ENCODE measurements at regions not wholly inside any gene's neighbourhood (a gene's known extent, or its start where the extent isn't known, plus 50 kb on each side); places are given as distances from the start of the nearest gene placed in this dataset.

GRCh38 chr1:87866416-87866815, 537.7 kb downstream of the LMO4 start:
- H3K36me3 Mint-ChIP-seq, result no peaks in the 10 kb centered on the region
- peaks cover 9% of the 10 kb centered on the region for H3K4me1 Mint-ChIP-seq

DNA sequence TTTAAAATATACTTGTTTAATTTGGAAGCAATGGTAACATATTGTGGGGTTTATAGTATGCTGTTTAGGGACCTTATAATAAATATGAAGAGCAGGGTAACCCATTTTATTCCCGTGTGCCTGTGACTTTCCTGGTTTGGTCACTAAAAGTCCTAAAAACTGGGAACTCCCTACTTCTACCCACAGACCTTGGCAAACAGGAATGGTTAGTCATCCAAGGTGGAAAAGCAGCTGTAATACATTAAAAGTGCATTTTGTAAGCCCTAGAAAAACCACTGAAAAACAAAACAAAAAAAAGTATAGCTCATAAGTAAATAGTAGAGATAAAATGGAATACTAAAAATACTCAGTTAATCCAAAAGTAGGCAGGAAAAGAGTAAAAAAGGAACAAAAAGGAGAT, 538.9 kb downstream of the LMO4 start:
- DNase-seq (no peak), ATAC-seq (ENCODE audit: low read depth) (no peak)
- Mint-ChIP-seq H3K9me3 (peaks cover 6% of the 10 kb centered on the region), H3K27me3 (peaks cover 6% of the 10 kb centered on the region), H3K27ac (no peak overlapping the region), H3K4me1 (peaks cover 9% of the 10 kb centered on the region), H3K36me3 (no peaks in the 10 kb centered on the region), H3K4me3 (no peak overlapping the region)
- POLR2A ChIA-PET, result no interaction called here

More at GRCh38 chr1:87866416-87866815, 537.7 kb downstream of the LMO4 start:
- Mint-ChIP-seq H3K27ac (no peak overlapping the region), H3K4me3 (no peak overlapping the region), H3K9me3 (peaks cover 6% of the 10 kb centered on the region), H3K27me3 (peaks cover 6% of the 10 kb centered on the region)
- POLR2A ChIA-PET, result no interaction called here
- DNase-seq (no peak), ATAC-seq (ENCODE audit: low read depth) (no peak)

- no peak overlapping the region for H3K4me3 Mint-ChIP-seq
- peaks cover 6% of the 10 kb centered on the region for H3K27me3 Mint-ChIP-seq
- H3K36me3 Mint-ChIP-seq, result no peaks in the 10 kb centered on the region
- H3K9me3 Mint-ChIP-seq, result peaks cover 6% of the 10 kb centered on the region
- ATAC-seq (ENCODE audit: low read depth), result no peak
- H3K4me1 Mint-ChIP-seq, result peaks cover 6% of the 10 kb centered on the region
- POLR2A ChIA-PET, result no interaction called here
- H3K27ac Mint-ChIP-seq, result no peak overlapping the region
- DNase-seq, result no peak
Measured at GRCh38 chr1:87869567-87869966, 540.9 kb downstream of the LMO4 start.

DNA sequence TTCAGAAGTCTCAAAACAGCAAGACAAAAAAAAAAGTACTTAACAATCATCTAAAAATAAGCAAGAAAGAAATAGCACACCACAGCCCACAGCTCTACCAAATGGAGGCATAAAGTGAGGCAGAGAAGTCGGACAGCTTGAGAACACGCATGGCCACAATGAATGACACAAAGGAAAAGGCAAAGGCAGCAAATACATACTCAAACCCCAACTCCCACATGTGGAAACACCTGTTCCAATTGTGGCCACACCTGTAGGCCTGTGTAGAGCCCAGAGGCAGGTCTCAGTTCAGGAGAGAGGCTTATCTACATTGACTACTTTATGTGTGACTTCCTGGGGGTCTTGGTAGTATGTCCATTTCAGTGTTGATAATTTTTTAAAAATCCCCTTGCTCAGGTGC, 543.5 kb downstream of the LMO4 start:
- H3K27me3 Mint-ChIP-seq, result peaks cover 3% of the 10 kb centered on the region
- H3K27ac Mint-ChIP-seq, result no peak overlapping the region
- no peak for ATAC-seq (ENCODE audit: low read depth)
- no peaks in the 10 kb centered on the region for H3K36me3 Mint-ChIP-seq
- H3K4me3 Mint-ChIP-seq, result no peak overlapping the region
- POLR2A ChIA-PET, result no interaction called here
- H3K9me3 Mint-ChIP-seq, result peaks cover under 1% of the 10 kb centered on the region
- DNase-seq, result no peak
- H3K4me1 Mint-ChIP-seq, result peaks cover 2% of the 10 kb centered on the region

- H3K27me3 Mint-ChIP-seq, result peaks cover under 1% of the 10 kb centered on the region
- peaks cover 2% of the 10 kb centered on the region for H3K4me1 Mint-ChIP-seq
- H3K36me3 Mint-ChIP-seq, result no peaks in the 10 kb centered on the region
- no peaks in the 10 kb centered on the region for H3K9me3 Mint-ChIP-seq
- no peak overlapping the region for H3K27ac Mint-ChIP-seq
- DNase-seq (no peak), ATAC-seq (ENCODE audit: low read depth) (no peak)
- POLR2A ChIA-PET, result no interaction called here
- no peak overlapping the region for H3K4me3 Mint-ChIP-seq
Measured at GRCh38 chr1:87872692-87873091, 544.0 kb downstream of the LMO4 start.

- POLR2A ChIA-PET, result no interaction called here
- H3K27ac Mint-ChIP-seq, result no peak overlapping the region
- DNase-seq (no peak), ATAC-seq (ENCODE audit: low read depth) (no peak)
- no peaks in the 10 kb centered on the region for H3K4me1 Mint-ChIP-seq
- H3K9me3 Mint-ChIP-seq, result no peaks in the 10 kb centered on the region
- H3K36me3 Mint-ChIP-seq, result no peaks in the 10 kb centered on the region
- no peak overlapping the region for H3K4me3 Mint-ChIP-seq
- H3K27me3 Mint-ChIP-seq, result peaks cover 8% of the 10 kb centered on the region
Measured at GRCh38 chr1:87878873-87879272, 550.2 kb downstream of the LMO4 start.

DNA sequence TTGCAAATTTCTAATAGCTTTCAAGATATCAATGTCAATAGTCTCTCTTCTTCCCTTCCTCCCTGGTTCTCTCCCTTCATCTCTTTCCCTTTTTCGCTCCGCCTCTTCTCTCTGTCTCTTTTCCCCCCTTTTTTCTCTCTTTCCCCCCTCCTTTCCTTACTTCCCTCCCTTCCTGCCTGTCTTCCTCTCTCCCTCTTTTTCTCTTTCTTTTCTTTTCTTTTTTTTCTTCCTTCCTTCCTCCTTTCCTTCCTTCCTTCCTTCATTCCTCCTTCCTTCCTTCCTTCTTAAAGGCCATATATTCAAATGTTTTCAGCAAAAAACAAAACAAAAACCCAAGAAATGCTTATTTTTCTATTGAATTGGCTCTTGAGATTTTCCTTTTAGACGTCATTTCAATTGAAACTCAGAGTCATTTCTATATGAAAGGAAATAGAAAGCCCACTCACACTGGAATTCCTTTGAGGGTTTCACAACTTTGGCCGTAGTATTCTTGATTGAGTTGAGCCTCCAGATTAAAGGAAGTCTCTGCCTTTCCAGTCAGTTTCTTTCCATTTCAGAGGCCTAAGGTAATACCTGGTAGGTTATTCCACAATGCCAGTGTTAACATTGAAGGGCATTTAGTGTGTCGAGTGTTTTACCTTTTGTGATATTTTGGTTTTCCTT, 551.5 kb downstream of the LMO4 start:
- Mint-ChIP-seq H3K4me3 (no peak overlapping the region), H3K9me3 (no peaks in the 10 kb centered on the region)

DNA sequence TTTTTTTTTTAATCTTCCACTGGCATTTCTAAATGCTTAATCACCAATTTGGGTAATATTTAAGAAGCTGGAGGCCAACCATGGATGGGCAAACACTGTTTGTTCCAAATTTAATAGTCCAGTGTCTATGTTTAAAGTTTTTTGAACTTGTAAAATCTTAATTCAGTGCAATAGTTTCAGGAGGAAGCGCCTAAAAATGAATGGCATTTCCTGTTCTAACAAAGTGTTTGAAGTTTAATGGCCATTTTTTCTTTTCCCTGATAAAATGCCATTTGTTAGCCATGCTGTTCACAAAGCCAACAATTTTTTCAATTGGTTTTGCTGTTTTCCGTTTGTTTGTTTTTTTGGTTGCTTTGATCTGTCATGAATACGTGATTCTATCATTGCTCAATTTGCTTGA, 552.1 kb downstream of the LMO4 start:
- DNase-seq (no peak), ATAC-seq (ENCODE audit: low read depth) (no peak)
- POLR2A ChIA-PET, result no interaction called here
- no peaks in the 10 kb centered on the region for H3K9me3 Mint-ChIP-seq
- H3K27ac Mint-ChIP-seq, result no peak overlapping the region
- no peaks in the 10 kb centered on the region for H3K4me1 Mint-ChIP-seq
- H3K36me3 Mint-ChIP-seq, result no peaks in the 10 kb centered on the region
- H3K4me3 Mint-ChIP-seq, result no peak overlapping the region
- peaks cover 8% of the 10 kb centered on the region for H3K27me3 Mint-ChIP-seq

More for the DNA sequence above, 551.5 kb downstream of the LMO4 start:
- Mint-ChIP-seq H3K27me3 (peaks cover 8% of the 10 kb centered on the region), H3K27ac (no peak overlapping the region), H3K36me3 (no peaks in the 10 kb centered on the region), H3K4me1 (no peaks in the 10 kb centered on the region)
- POLR2A ChIA-PET, result no interaction called here
- no peak for ATAC-seq (ENCODE audit: low read depth)
- DNase-seq, result no peak

DNA sequence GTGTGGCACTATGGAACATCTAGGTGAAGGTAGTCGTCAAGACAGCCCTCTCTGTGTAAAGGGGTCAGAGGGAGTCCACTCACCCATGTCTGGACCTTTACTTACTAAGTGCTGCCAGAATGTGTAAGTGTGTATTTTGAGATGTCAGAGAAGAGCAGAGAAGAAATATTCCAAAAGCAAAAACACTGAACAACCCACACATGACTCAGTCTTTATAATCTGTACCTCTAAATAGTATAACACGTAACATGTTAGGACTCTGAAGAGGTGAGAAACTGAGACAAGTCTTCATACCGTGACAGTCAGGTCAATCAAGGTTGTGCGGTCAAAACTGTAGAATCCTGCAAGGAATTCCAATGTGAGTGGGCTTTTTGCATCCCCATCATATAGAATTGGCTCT, 555.2 kb downstream of the LMO4 start:
- Mint-ChIP-seq H3K36me3 (no peaks in the 10 kb centered on the region), H3K9me3 (no peaks in the 10 kb centered on the region), H3K4me1 (no peaks in the 10 kb centered on the region), H3K27me3 (peaks cover 8% of the 10 kb centered on the region), H3K4me3 (no peak overlapping the region), H3K27ac (no peak overlapping the region)
- ATAC-seq (ENCODE audit: low read depth), result no peak
- DNase-seq, result no peak
- POLR2A ChIA-PET, result no interaction called here

GRCh38 chr1:87884581-87884980, 555.9 kb downstream of the LMO4 start:
- no peak overlapping the region for H3K27ac Mint-ChIP-seq
- POLR2A ChIA-PET, result no interaction called here

DNA sequence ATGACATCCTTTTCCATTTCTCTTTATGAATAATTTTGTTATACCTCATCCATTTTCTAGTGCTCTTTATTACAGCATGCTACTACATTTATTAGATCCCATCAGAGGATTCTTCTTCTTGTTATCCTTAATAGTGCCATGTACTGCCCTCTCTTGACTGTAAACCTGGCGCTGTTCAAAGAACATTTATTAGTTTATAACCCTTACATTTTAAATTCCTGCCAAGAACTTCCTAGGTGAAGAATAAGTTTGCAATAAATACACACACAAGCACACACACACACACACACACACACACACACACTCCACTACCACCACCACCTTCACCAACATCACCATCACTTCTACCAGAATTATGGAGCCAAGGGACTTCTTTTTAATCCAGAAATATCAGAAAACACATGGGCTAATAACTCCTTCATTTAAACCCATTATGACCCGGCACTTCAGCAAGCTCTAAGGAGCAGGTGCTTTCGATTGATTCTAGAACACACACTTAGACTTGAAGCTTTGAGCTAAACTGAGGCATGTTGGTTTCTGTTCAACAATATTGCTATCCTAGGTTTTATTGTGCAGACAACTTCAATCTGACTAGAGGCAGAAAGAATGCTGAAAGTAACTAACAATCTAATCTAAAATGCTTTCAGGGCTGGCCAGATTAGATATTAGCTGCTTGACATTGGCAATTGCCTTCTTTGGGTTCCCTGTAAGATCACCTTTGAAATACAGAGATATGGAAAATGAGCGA, 556.8 kb downstream of the LMO4 start:
- Mint-ChIP-seq H3K27me3 (peaks cover 3% of the 10 kb centered on the region), H3K9me3 (no peaks in the 10 kb centered on the region), H3K4me1 (no peaks in the 10 kb centered on the region), H3K36me3 (no peaks in the 10 kb centered on the region), H3K4me3 (no peak overlapping the region), H3K27ac (no peak overlapping the region)
- ATAC-seq (ENCODE audit: low read depth) (no peak), DNase-seq (no peak)
- POLR2A ChIA-PET, result no interaction called here

More at GRCh38 chr1:87884581-87884980, 555.9 kb downstream of the LMO4 start:
- peaks cover 8% of the 10 kb centered on the region for H3K27me3 Mint-ChIP-seq
- H3K36me3 Mint-ChIP-seq, result no peaks in the 10 kb centered on the region
- no peaks in the 10 kb centered on the region for H3K4me1 Mint-ChIP-seq
- H3K9me3 Mint-ChIP-seq, result no peaks in the 10 kb centered on the region
- no peak for ATAC-seq (ENCODE audit: low read depth)
- DNase-seq, result no peak
- no peak overlapping the region for H3K4me3 Mint-ChIP-seq

- no peak overlapping the region for H3K4me3 Mint-ChIP-seq
- no peaks in the 10 kb centered on the region for H3K4me1 Mint-ChIP-seq
- peaks cover 2% of the 10 kb centered on the region for H3K27me3 Mint-ChIP-seq
- DNase-seq, result no peak
- no peaks in the 10 kb centered on the region for H3K36me3 Mint-ChIP-seq
- ATAC-seq (ENCODE audit: low read depth), result no peak
- H3K9me3 Mint-ChIP-seq, result no peaks in the 10 kb centered on the region
- H3K27ac Mint-ChIP-seq, result no peak overlapping the region
- POLR2A ChIA-PET, result no interaction called here
Measured at GRCh38 chr1:87887100-87887499, 558.4 kb downstream of the LMO4 start.

DNA sequence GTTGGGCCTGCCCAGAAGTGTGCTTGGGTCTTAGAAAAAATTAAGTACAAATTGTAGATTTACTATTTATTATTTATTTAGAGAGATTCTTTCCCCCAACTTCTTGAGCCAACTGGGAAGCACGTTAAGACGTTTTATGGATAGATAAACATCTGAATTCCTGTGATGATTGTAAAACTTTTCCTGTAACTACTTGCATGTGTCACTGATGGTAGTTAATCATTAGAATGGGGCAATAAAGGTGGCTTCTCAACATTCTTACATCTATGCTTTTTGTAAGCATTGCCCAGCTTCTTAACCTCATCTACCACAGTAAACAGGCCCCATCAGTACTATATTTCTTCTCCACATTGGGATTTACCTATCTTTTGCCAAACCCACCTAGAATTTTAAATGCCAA, 559.8 kb downstream of the LMO4 start:
- ATAC-seq (ENCODE audit: low read depth), result no peak
- no peaks in the 10 kb centered on the region for H3K36me3 Mint-ChIP-seq
- no peaks in the 10 kb centered on the region for H3K9me3 Mint-ChIP-seq
- POLR2A ChIA-PET, result no interaction called here
- H3K4me3 Mint-ChIP-seq, result no peak overlapping the region
- no peak overlapping the region for H3K27ac Mint-ChIP-seq
- no peaks in the 10 kb centered on the region for H3K4me1 Mint-ChIP-seq
- no peak for DNase-seq
- no peaks in the 10 kb centered on the region for H3K27me3 Mint-ChIP-seq

GRCh38 chr1:87894062-87894461, 565.4 kb downstream of the LMO4 start:
- Mint-ChIP-seq H3K27me3 (no peaks in the 10 kb centered on the region), H3K9me3 (no peaks in the 10 kb centered on the region), H3K36me3 (no peaks in the 10 kb centered on the region)

More at GRCh38 chr1:87894062-87894461, 565.4 kb downstream of the LMO4 start:
- H3K27ac Mint-ChIP-seq, result no peak overlapping the region
- ATAC-seq (ENCODE audit: low read depth) (no peak), DNase-seq (no peak)
- POLR2A ChIA-PET, result no interaction called here
- H3K4me1 Mint-ChIP-seq, result no peaks in the 10 kb centered on the region
- no peak overlapping the region for H3K4me3 Mint-ChIP-seq
